Progenitor cell of endocrine pancreas (in vitro differentiated cells): ENCODE measurements at regions not wholly inside any gene's neighbourhood (a gene's known extent, or its start where the extent isn't known, plus 50 kb on each side); places are given as distances from the start of the nearest gene placed in this dataset.
"Not testable (repeated sequence)": the region's sequence is repeated elsewhere in the genome, so short reads cannot be mapped to it uniquely, and the experiment has no call there.

Source experiments
- DNase-seq: peaks from one replicate; pipeline ENCODE4 v3.0.0; 2021; ENCODE audit warnings: low spot score; ENCODE audit not compliant: unreplicated experiment
- H3K27ac Mint-ChIP-seq: 2 replicates; pipeline ENCODE4 v1.8.0; 2021; ENCODE audit warnings: mild to moderate bottlenecking, moderate library complexity, mixed read lengths
- H3K27me3 Mint-ChIP-seq: 2 replicates; pipeline ENCODE4 v1.8.0; 2021; ENCODE audit warnings: mixed read lengths
- H3K36me3 Mint-ChIP-seq: 2 replicates; pipeline ENCODE4 v1.8.0; 2022; ENCODE audit warnings: mixed read lengths; ENCODE audit not compliant: insufficient read depth
- H3K4me1 Mint-ChIP-seq: 2 replicates; pipeline ENCODE4 v1.8.0; 2021; ENCODE audit warnings: low read depth, mixed read lengths
- H3K4me3 Mint-ChIP-seq: 2 replicates; pipeline ENCODE4 v1.8.0; 2021; ENCODE audit warnings: low read depth, mild to moderate bottlenecking, moderate library complexity, mixed read lengths
- H3K9me3 Mint-ChIP-seq: 2 replicates; pipeline ENCODE4 v1.8.0; 2021; ENCODE audit warnings: low read depth, mixed read lengths
- CTCF ChIP-seq: fragments of 200-600 bp; sonication (generic); IDR thresholded peaks from one replicate; pipeline ENCODE4 v1.5.0; 2021; ENCODE audit warnings: antibody characterized with exemption, mild to moderate bottlenecking; ENCODE audit not compliant: unreplicated experiment

GRCh38 chr22:22789922-22790845 lies 97.4 kb upstream of the IGLL5 start:
- Mint-ChIP-seq H3K4me1 (peaks cover 27% of the 10 kb centered on the region), H3K27me3 (peaks cover 2% of the 10 kb centered on the region), H3K4me3 (no peak overlapping the region)

GRCh38 chr22:22791438-22792181 lies 96.0 kb upstream of the IGLL5 start:
- H3K27me3 Mint-ChIP-seq = peaks cover 2% of the 10 kb centered on the region

More at GRCh38 chr22:22789922-22790845, 97.4 kb upstream of the IGLL5 start:
- no peak for TF ChIP-seq CTCF
- DNase-seq = no peak
- H3K9me3 Mint-ChIP-seq = no peaks in the 10 kb centered on the region
- no peaks in the 10 kb centered on the region for H3K36me3 Mint-ChIP-seq
- no peak overlapping the region for H3K27ac Mint-ChIP-seq

DNA sequence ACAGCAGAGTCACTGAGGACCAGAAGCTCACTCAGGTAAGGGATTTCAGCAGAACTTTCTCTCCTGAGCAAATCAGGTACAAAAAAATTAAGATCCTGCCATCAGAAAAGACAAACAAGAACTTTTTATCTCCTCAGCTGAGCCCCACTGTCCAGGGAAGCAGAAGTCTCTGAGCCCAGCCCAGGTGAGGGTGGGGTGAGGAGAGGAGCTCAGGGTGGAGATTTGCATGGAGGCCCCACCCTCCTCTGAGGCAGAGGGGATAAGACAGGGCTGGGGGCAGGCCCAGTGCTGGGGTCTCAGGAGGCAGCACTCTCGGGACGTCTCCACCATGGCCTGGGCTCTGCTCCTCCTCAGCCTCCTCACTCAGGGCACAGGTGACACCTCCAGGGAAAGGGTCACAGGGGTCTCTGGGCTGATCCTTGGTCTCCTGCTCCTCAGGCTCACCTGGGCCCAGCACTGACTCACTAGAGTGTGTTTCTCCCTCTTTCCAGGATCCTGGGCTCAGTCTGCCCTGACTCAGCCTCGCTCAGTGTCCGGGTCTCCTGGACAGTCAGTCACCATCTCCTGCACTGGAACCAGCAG lies 95.3 kb upstream of the IGLL5 start:
- H3K4me3 Mint-ChIP-seq = not testable (repeated sequence)

More at GRCh38 chr22:22791438-22792181, 96.0 kb upstream of the IGLL5 start:
- DNase-seq = no peak
- H3K4me3 Mint-ChIP-seq = no peak overlapping the region
- no peaks in the 10 kb centered on the region for H3K36me3 Mint-ChIP-seq
- no peak overlapping the region for H3K27ac Mint-ChIP-seq
- no peaks in the 10 kb centered on the region for H3K9me3 Mint-ChIP-seq
- TF ChIP-seq CTCF = no peak
- H3K4me1 Mint-ChIP-seq = peaks cover 18% of the 10 kb centered on the region

DNA sequence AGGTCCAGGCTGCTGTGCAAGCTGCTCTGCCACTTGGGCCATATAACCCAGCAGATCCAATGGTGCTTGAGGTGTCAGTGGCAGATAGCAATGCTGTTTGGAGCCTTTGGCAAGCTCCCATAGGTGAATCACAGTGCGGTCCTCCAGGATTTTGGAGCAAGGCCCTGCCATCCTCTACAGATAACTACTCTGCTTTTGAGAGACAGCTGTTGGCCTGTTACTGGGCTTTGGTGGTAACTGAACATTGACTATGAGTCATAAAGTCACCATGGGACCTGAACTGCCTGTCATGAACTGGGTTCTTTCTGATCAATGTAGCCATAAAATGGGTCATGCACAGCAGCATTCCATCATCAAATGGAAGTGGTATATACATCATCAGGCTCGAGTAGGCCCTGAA lies 92.0 kb upstream of the IGLL5 start:
- not testable (repeated sequence) for H3K4me1 Mint-ChIP-seq, H3K9me3 Mint-ChIP-seq, DNase-seq, H3K4me3 Mint-ChIP-seq, H3K36me3 Mint-ChIP-seq, H3K27ac Mint-ChIP-seq
- peaks cover 12% of the 10 kb centered on the region for H3K27me3 Mint-ChIP-seq

More for the DNA sequence above, 95.3 kb upstream of the IGLL5 start:
- not testable (repeated sequence) for DNase-seq, H3K27ac Mint-ChIP-seq, H3K36me3 Mint-ChIP-seq, H3K27me3 Mint-ChIP-seq, H3K9me3 Mint-ChIP-seq
- H3K4me1 Mint-ChIP-seq = peaks cover 11% of the 10 kb centered on the region

DNA sequence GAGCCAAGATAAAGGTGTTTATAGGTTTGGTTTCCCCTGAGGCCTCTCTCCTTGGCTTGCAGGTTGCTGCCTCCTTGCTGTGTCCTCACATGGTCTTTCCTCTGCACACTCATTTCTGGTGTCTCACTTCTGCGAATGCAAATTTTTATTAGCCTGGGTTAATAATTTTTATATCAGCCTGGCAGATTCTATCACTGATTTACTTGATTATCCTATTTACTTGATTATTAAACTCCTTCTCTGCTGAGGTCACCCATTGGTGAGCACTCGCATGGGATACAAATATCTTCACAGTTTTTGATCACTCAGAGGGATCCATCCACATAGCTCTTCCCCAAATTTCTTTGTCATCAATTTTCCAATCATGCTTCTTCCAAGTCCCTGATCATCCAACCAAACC lies 90.9 kb upstream of the IGLL5 start:
- Mint-ChIP-seq H3K36me3 (no peaks in the 10 kb centered on the region), H3K4me3 (no peak overlapping the region), H3K27ac (no peak overlapping the region), H3K27me3 (peaks cover 16% of the 10 kb centered on the region), H3K4me1 (peaks cover 4% of the 10 kb centered on the region), H3K9me3 (no peaks in the 10 kb centered on the region)
- no peak for TF ChIP-seq CTCF
- no peak for DNase-seq

- Mint-ChIP-seq H3K27ac (no peak overlapping the region), H3K27me3 (peaks cover 19% of the 10 kb centered on the region)
- no peak for TF ChIP-seq CTCF
These were observed 89.4 kb upstream of the IGLL5 start for GRCh38 chr22:22798232-22798616.

More at GRCh38 chr22:22798232-22798616, 89.4 kb upstream of the IGLL5 start:
- H3K36me3 Mint-ChIP-seq = no peaks in the 10 kb centered on the region
- H3K9me3 Mint-ChIP-seq = no peaks in the 10 kb centered on the region
- H3K4me3 Mint-ChIP-seq = no peak overlapping the region
- peaks cover 4% of the 10 kb centered on the region for H3K4me1 Mint-ChIP-seq
- DNase-seq = no peak
